Transverse colon (tissue), 4 donors: ENCODE measurements at regions not wholly inside any gene's neighbourhood (a gene's known extent, or its start where the extent isn't known, plus 50 kb on each side); places are given as distances from the start of the nearest gene placed in this dataset.

ENCODE experiments used
- CTCF ChIP-seq, 5 experiments: fragments of 200-600 bp in 3 of 5; fragments of 450-650 bp in 2 of 5; sonication (generic) in 3 of 5; IDR thresholded peaks; 1 replicate in 2 of 5; 2 replicates in 3 of 5; pipeline ENCODE4 v1.5.1; 2016 to 2017; ENCODE audit warnings: antibody characterized with exemption in 5 of 5, inconsistent platforms in 3 of 5, mild to moderate bottlenecking in 2 of 5, moderate library complexity in 1 of 5
- POLR2AphosphoS5 ChIP-seq, 3 donors: sonication (generic); formaldehyde crosslinking; IDR thresholded peaks; one replicate each; pipeline ENCODE4 v1.6.1; 2016; ENCODE audit warnings: antibody characterized with exemption in 3 of 3

DNA sequence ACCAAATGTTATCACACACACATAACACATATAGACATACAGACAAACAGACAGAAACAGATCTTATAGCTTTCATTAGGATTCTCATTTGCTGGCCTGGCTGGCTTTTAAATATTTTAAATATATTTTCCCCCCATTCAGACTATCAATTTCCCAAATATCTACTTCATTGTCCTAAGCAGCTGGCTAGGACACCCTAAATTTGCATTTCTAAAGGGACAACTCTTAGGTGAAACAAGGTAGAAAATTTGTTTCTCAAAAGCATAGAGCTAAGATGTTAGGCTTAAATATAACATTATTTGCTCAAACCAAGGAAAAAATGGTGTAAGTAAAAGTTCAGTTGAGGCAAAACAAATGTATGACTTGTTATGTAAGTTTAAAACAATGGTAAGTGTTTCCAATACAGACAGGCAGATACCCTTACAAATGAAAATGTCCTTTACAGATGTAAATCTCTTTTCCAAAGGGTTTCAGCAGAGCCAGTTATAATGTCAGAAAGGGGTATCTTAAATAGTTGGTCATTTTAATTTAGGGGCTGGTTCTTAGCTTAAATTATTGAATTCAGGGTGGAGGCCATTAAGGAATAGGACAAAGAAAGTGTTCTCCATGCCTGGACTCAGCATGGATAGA lies 522.8 kb downstream of the DMRTA1 start:
- TF ChIP-seq CTCF (IDR thresholded peaks at IDR 0.05) (no peak), POLR2AphosphoS5 (IDR thresholded peaks at IDR 0.05) (no peak)
